ENCODE measurements at regions not wholly inside any gene's neighbourhood (a gene's known extent, or its start where the extent isn't known, plus 50 kb on each side); places are given as distances from the start of the nearest gene placed in this dataset.

DNA sequence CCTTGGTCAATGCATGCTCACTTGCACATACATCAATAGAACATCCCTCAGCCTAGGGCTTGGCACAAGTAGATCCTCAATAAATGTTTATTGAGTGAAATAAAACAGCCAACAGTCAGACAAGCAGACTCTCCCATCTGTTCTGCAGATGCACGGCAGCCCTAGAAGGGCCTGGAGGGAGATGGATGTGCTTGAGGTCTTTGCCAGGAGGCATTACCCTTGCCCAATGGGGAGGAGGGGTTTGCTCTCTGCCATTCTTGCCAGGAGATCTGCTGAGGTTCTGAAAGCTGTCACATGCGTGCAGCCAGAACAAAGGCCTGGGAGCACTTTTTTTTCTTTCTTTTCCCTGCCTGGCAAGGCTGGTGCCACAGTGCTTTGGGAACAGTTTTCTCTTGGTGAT is 349.3 kb upstream of the THRB start:
- H3K4me3 ChIP-seq (ENCODE audit: low read depth, low read length): no peak overlapping the region
- ChIA-PET CTCF (no interaction called here), POLR2A (no interaction called here)
- DNase-seq (ENCODE audit: low read depth, low spot score): no peak
- no peak for TF ChIP-seq CTCF (IDR thresholded peaks at IDR 0.05; ENCODE audit: insufficient read depth, low read length, missing control alignments)

GRCh38 chr3:24845524-24846155 is 351.0 kb upstream of the THRB start:
- ChIA-PET CTCF (no interaction called here), POLR2A (no interaction called here)
- no peak for TF ChIP-seq CTCF (IDR thresholded peaks at IDR 0.05; ENCODE audit: insufficient read depth, low read length, missing control alignments)
- no peak overlapping the region for H3K4me3 ChIP-seq (ENCODE audit: low read depth, low read length)
- DNase-seq (ENCODE audit: low read depth, low spot score): no peak

DNA sequence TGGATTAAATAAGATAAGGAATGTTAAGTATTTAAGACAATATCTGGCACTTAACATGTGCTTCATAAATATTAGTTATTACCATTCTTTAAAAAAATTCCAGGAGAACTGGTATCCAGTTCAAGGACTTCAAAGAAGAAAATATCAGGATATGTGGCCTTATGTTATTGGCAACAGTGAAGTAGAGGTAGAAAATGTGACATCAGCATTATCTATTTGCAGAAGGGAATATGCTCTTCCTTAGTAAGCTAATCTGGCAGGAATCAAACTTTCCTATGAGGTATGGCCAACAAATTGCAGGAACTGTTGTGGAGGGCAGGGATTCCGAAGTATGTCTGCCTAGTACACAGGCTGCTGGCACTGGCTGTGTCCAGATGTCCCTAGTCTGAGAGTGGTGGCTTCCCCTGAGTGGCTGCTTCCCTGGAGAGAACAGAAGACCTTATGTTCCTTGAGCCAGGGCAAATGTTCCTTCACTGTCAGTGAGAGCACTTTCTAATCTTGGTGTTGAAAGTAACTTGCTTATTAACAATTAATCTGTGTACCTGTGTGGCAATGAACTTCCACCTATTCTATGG is 351.7 kb upstream of the THRB start:
- ChIA-PET CTCF (no interaction called here), POLR2A (no interaction called here)
- no peak overlapping the region for H3K4me3 ChIP-seq (ENCODE audit: low read depth, low read length)
- no peak for DNase-seq (ENCODE audit: low read depth, low spot score)
- no peak for TF ChIP-seq CTCF (IDR thresholded peaks at IDR 0.05; ENCODE audit: insufficient read depth, low read length, missing control alignments)

DNA sequence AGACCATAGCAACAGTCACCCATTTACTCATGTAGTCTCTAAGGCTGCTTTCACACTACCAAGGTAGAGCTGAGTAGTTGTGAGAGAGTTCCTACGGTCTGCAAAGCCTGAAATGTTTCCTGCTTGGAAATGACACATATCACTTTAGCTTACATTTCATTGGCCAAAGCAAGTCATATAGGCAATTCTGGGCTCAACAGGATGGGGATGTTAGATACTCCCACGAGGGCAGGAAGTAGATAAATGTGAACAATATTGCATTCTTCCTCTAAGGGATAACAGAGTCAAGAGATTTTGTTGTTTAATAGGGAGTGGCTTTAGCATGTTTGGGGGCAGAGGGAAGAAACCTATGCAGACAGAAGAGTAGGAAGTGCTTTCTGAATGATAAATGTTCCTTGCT is 355.6 kb upstream of the THRB start:
- CTCF ChIA-PET: no interaction called here
- no peak for TF ChIP-seq CTCF (IDR thresholded peaks at IDR 0.05; ENCODE audit: insufficient read depth, low read length, missing control alignments)
- POLR2A ChIA-PET: no interaction called here
- no peak overlapping the region for H3K4me3 ChIP-seq (ENCODE audit: low read depth, low read length)
- DNase-seq (ENCODE audit: low read depth, low spot score): no peak

GRCh38 chr3:24853685-24854490 is 359.2 kb upstream of the THRB start:
- no peak for DNase-seq (ENCODE audit: low read depth, low spot score)
- ChIA-PET CTCF (no interaction called here), POLR2A (no interaction called here)

More at GRCh38 chr3:24853685-24854490, 359.2 kb upstream of the THRB start:
- H3K4me3 ChIP-seq (ENCODE audit: low read depth, low read length): no peak overlapping the region
- no peak for TF ChIP-seq CTCF (IDR thresholded peaks at IDR 0.05; ENCODE audit: insufficient read depth, low read length, missing control alignments)

Measured in AG04449 (cell line).